ENCODE measurements at regions not wholly inside any gene's neighbourhood (a gene's known extent, or its start where the extent isn't known, plus 50 kb on each side); places are given as distances from the start of the nearest gene placed in this dataset.

- no peak for TF ChIP-seq CTCF (IDR thresholded peaks at IDR 0.05; ENCODE audit: insufficient read depth, low read length, poor library complexity, severe bottlenecking)
- TF ChIP-seq EZH2phosphoT487 (conservative IDR thresholded peaks at IDR 0.05; ENCODE audit: low read length): no peak
These were observed 128.8 kb upstream of the PDE7B start for GRCh38 chr6:135722679-135723078.

Measured in SU-DHL-6 (cell line).